K562 (cell line): ENCODE measurements at regions not wholly inside any gene's neighbourhood (a gene's known extent, or its start where the extent isn't known, plus 50 kb on each side); places are given as distances from the start of the nearest gene placed in this dataset.

ENCODE experiments used
- EWSR1 ChIP-seq: fragments of 450-650 bp; IDR thresholded peaks from 2 replicates; pipeline ENCODE4 v1.6.1; 2018; ENCODE audit warnings: borderline replicate concordance, mild to moderate bottlenecking, low read depth, moderate library complexity; ENCODE audit not compliant: partially characterized antibody
- HNRNPH1 ChIP-seq: fragments of 200-400 bp; formaldehyde crosslinking; optimal IDR thresholded peaks from 2 replicates; pipeline ENCODE3; 2017; ENCODE audit warnings: low read depth, mild to moderate bottlenecking, low read length, moderate library complexity
- HOMEZ ChIP-seq: fragments of 250-450 bp; sonication (Bioruptor Pico); IDR thresholded peaks from 2 replicates; pipeline ENCODE4 v1.4.0; 2020; ENCODE audit warnings: mild to moderate bottlenecking, moderate library complexity
- NCOA1 ChIP-seq: fragments of 450-650 bp; IDR thresholded peaks from 2 replicates; pipeline ENCODE4 v1.6.1; 2016; ENCODE audit warnings: low read depth
- NFRKB ChIP-seq: fragments of 450-650 bp; IDR thresholded peaks from 2 replicates; pipeline ENCODE4 v1.6.1; 2016; ENCODE audit warnings: low read depth
- PRMT5 ChIP-seq: sonication (generic); formaldehyde crosslinking; IDR thresholded peaks from 2 replicates; pipeline ENCODE4 v1.5.0; 2020; ENCODE audit warnings: missing genetic modification reagents
- SAP30 ChIP-seq: fragments of 200-600 bp; sonication (generic); IDR thresholded peaks from 2 replicates; pipeline ENCODE4 v1.6.1; 2012; ENCODE audit warnings: borderline replicate concordance, low read depth, mild to moderate bottlenecking, moderate library complexity, low read length, control low read depth, inconsistent platforms; ENCODE audit not compliant: insufficient read depth, poor library complexity, severe bottlenecking
- SMAD2 ChIP-seq: fragments of 150-350 bp; IDR thresholded peaks from 2 replicates; pipeline ENCODE4 v1.6.1; 2014; ENCODE audit warnings: low read depth, mild to moderate bottlenecking, low read length
- SOX6 ChIP-seq: fragments of 450-650 bp; IDR thresholded peaks from 2 replicates; pipeline ENCODE4 v1.6.1; 2014; ENCODE audit warnings: mild to moderate bottlenecking
- TAF9B ChIP-seq: fragments of 450-650 bp; IDR thresholded peaks from 2 replicates; pipeline ENCODE4 v1.6.1; 2018; ENCODE audit warnings: mild to moderate bottlenecking; ENCODE audit not compliant: partially characterized antibody
- TBP ChIP-seq: optimal IDR thresholded peaks from 2 replicates; pipeline ENCODE3; 2011; ENCODE audit warnings: low read depth, low read length, improper control_type of control experiment
- ZBTB43 ChIP-seq: sonication (generic); formaldehyde crosslinking; IDR thresholded peaks from 2 replicates; pipeline ENCODE4 v1.8.0; 2023; ENCODE audit warnings: mild to moderate bottlenecking, missing genetic modification reagents
- ZNF133 ChIP-seq: fragments of 250-450 bp; sonication (Bioruptor Pico); IDR thresholded peaks from 2 replicates; pipeline ENCODE4 v1.4.0; 2020; ENCODE audit warnings: mild to moderate bottlenecking
- ZNF140 ChIP-seq: fragments of 250-450 bp; sonication (Bioruptor Pico); IDR thresholded peaks from 2 replicates; pipeline ENCODE4 v1.8.0; 2021; ENCODE audit warnings: moderate library complexity, mild to moderate bottlenecking, inconsistent platforms
- ZNF217 ChIP-seq: sonication (generic); formaldehyde crosslinking; IDR thresholded peaks from 2 replicates; pipeline ENCODE4 v1.8.0; 2022; ENCODE audit warnings: mild to moderate bottlenecking, missing genetic modification reagents
- ZNF23 ChIP-seq: fragments of 250-450 bp; sonication (Bioruptor Pico); IDR thresholded peaks from 2 replicates; pipeline ENCODE4 v1.4.0; 2020; ENCODE audit warnings: mild to moderate bottlenecking
- ZNF239 ChIP-seq: fragments of 250-450 bp; sonication (Bioruptor Pico); IDR thresholded peaks from 2 replicates; pipeline ENCODE4 v1.4.0; 2020; ENCODE audit warnings: mild to moderate bottlenecking
- ZNF263 ChIP-seq: sonication (generic); formaldehyde crosslinking; IDR thresholded peaks from 2 replicates; pipeline ENCODE4 v1.8.0; 2022; ENCODE audit warnings: mild to moderate bottlenecking, missing genetic modification reagents, borderline replicate concordance
- ZNF280A ChIP-seq: fragments of 450-650 bp; IDR thresholded peaks from 2 replicates; pipeline ENCODE4 v1.6.1; 2018; ENCODE audit warnings: mild to moderate bottlenecking, low read depth; ENCODE audit not compliant: partially characterized antibody
- ZNF311 ChIP-seq: fragments of 250-450 bp; sonication (Bioruptor Pico); IDR thresholded peaks from 2 replicates; pipeline ENCODE4 v1.4.0; 2020; ENCODE audit warnings: mild to moderate bottlenecking, moderate library complexity
- ZNF395 ChIP-seq: fragments of 200-800 bp; sonication (Bioruptor generic); IDR thresholded peaks from 2 replicates; pipeline ENCODE4 v1.6.1; 2017; ENCODE audit warnings: missing genetic modification characterization, missing compliant biosample characterization
- ZNF445 ChIP-seq: fragments of 250-450 bp; sonication (Bioruptor Pico); IDR thresholded peaks from 2 replicates; pipeline ENCODE4 v1.4.0; 2020; ENCODE audit warnings: low read depth, mild to moderate bottlenecking, moderate library complexity
- ZSCAN29 ChIP-seq: fragments of 450-650 bp; IDR thresholded peaks from 2 replicates; pipeline ENCODE4 v1.6.1; 2017

GRCh38 chr6:27176523-27177484, 70.7 kb upstream of the PRSS16 start (continued):
- TF ChIP-seq HOMEZ (CRISPR knock-in tag) (no peak), ZNF217 (no peak), ZNF140 (CRISPR knock-in tag) (no peak), NFRKB (no peak), ZNF311 (CRISPR knock-in tag) (no peak), ZNF280A (no peak), ZSCAN29 (peak; percentile 54; the same call in 1 of the 2 replicates), ZNF133 (CRISPR knock-in tag) (no peak), SAP30 (no peak), ZBTB43 (no peak), SMAD2 (no peak), TBP (peak; percentile 99), NCOA1 (peak; percentile 54; the same call in 1 of the 2 replicates), HNRNPH1 (no peak), PRMT5 (CRISPR knock-in tag) (no peak), ZNF239 (CRISPR knock-in tag) (no peak), EWSR1 (no peak), SOX6 (no peak), ZNF445 (CRISPR knock-in tag) (no peak), ZNF263 (CRISPR knock-in tag) (0 out of 2 replicates have a peak, but pooled peaks have one; percentile 18), ZNF395 (CRISPR knock-in tag) (peak; percentile 83), ZNF23 (CRISPR knock-in tag) (no peak), TAF9B (no peak)
